Hematopoietic multipotent progenitor cell treated with erythropoietin and hydrocortisone succinate and interleukin-3 and kit ligand, for 17 days (in vitro differentiated cells): ENCODE measurements at regions not wholly inside any gene's neighbourhood (a gene's known extent, or its start where the extent isn't known, plus 50 kb on each side); places are given as distances from the start of the nearest gene placed in this dataset.

Experiments used
- DNase-seq: peaks from one replicate; pipeline ENCODE4 v3.0.0-alpha.2; 2015; ENCODE audit warnings: low spot score

DNA sequence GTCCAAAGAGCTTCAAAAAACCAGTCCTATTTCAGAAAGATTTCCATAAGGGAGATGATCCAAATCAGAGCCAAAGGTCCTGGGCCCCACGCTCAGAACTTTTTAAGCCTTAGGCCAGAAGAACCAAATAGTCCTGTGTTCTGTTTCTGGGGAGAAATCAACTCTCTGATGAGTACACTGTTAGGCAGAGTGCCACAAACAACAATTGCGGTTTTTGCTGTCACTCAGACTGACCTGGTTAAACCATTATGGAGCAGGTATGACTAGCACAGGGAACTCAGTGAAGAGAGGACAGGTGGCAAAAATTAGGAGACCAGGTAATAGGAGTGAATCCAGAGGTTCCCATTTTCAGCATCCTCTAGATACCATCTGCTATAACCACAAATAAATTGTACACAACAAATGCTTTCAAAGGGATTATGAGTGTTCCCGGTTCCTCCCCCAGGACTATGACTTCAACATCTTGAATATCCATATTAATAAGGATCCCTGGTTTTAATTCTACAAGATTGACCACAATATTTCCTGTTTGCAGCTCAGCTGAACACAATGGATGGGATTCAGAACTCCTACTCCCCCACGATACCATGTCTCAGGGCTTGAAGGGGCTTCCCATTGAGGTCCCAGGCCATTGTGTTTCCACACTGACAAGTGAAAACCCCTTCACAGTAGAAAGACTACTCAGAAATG, 52.1 kb upstream of the FREM1 start:
- DNase-seq = no peak

DNA sequence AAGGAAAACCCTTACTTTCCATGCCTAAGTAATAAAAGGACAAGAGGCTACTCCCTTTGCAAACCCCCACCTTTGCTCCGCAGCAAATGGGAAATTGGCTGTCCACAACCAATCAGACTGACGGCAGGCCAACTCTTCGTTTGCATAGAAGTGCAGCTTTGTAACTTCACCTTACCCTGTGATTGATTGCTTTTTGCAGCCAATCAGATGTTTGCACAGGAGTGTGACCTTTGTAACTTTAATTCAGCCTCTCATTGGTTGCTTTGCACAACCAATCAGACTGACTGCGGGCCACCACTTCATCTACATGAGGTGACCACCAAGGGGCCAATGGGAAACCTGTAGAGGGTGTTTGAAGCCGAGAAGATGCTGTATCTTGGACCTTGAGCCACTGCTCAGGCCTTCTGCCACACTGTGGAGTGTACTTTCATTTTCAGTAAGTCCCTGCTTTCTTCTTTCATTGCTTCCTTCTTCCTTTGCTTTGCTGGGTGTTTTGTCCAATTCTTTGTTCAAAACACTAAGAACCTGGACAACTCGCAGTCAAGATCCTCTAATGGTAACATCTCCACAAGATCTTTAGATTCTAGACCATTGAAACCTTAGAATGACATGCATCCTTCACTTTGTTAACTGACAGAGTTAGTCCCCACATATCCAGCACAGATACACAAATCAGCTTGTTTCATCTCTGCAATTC, 51.3 kb upstream of the FREM1 start:
- DNase-seq = no peak

DNA sequence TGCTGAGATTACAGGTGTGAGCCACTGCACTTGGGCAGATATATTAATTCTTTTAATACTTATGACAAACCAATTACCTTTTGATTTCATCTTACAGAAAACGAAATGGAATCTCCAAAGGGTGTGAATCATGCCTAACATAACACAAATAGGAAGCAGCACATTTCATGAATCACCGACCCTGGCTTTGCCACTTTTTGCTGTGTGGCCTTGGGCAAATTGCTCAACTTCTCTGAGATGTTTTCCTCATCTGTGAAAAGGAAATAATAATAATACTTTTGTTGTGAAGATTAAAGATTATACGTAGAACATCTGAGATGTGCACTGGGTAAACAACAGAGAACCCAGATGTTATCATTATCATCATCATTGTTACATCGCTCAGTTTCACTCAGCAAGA, 50.7 kb upstream of the FREM1 start:
- DNase-seq = no peak
